ENCODE measurements at regions not wholly inside any gene's neighbourhood (a gene's known extent, or its start where the extent isn't known, plus 50 kb on each side); places are given as distances from the start of the nearest gene placed in this dataset.

- Histone ChIP-seq H3K27ac (no peak overlapping the region), H3K27me3 (no peaks in the 10 kb centered on the region), H3K4me3 (ENCODE audit: low read depth in 1 of 2, low read length in 1 of 2) (no peak overlapping the region), H3K9me3 (no peaks in the 10 kb centered on the region), H3K4me1 (ENCODE audit: control insufficient read depth in 1 of 2, insufficient read depth in 1 of 2, low read depth in 1 of 2, low read length in 1 of 2) (no peaks in the 10 kb centered on the region), H3K36me3 (no peaks in the 10 kb centered on the region)
- no peak for TF ChIP-seq CTCF (IDR thresholded peaks at IDR 0.05)
Measured at GRCh38 chr4:159006202-159006601, 96.7 kb upstream of the RAPGEF2 start.

- no peaks in the 10 kb centered on the region for H3K36me3 ChIP-seq
- no peak for TF ChIP-seq CTCF (IDR thresholded peaks at IDR 0.05)
- no peaks in the 10 kb centered on the region for H3K4me1 ChIP-seq (ENCODE audit: control insufficient read depth in 1 of 2, insufficient read depth in 1 of 2, low read depth in 1 of 2, low read length in 1 of 2)
- H3K27ac ChIP-seq = no peak overlapping the region
- no peak overlapping the region for H3K4me3 ChIP-seq (ENCODE audit: low read depth in 1 of 2, low read length in 1 of 2)
- H3K27me3 ChIP-seq = no peaks in the 10 kb centered on the region
- no peaks in the 10 kb centered on the region for H3K9me3 ChIP-seq
Measured at GRCh38 chr4:159008671-159009070, 94.2 kb upstream of the RAPGEF2 start.

DNA sequence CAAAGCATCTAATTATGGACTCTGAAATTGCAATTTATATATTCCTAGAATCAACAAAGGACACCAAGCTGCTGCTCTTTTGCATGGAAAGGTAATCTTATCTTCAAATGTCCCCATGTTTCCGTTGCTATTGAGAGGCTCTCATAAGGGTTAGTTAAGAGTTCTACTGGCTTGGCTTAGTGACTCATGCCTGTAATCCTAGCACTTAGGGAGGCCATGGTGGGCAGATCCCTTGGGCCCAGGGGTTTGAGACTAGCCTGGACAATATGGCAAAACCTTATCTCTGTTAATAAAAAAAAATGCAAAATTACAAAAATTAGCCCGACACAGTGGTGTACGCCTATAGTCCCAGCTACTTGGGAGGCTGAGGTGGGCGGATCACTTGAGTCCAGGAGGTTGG, 93.4 kb upstream of the RAPGEF2 start:
- Histone ChIP-seq H3K27me3 (no peaks in the 10 kb centered on the region), H3K4me1 (ENCODE audit: control insufficient read depth in 1 of 2, insufficient read depth in 1 of 2, low read depth in 1 of 2, low read length in 1 of 2) (no peaks in the 10 kb centered on the region), H3K4me3 (ENCODE audit: low read depth in 1 of 2, low read length in 1 of 2) (no peak overlapping the region), H3K9me3 (no peaks in the 10 kb centered on the region), H3K36me3 (no peaks in the 10 kb centered on the region), H3K27ac (no peak overlapping the region)
- TF ChIP-seq CTCF (IDR thresholded peaks at IDR 0.05) = no peak

DNA sequence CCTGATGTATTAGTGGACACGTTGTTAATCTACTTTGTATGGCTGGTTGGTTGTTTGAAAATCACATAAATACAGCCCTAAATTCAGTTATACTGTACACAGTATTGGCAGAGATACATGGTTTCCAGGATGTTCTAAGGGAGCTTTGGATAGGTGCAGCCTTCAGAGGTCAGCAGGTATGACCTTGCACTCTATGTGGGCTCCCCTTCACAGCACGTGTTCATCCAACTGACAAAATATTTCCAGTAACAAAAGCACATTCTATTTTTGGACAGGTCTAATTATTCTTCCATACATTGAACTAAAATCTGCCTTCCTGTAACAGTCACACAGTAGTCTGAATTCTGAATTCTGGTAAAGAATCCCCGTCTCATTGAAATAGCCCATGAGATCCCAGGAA, 92.8 kb upstream of the RAPGEF2 start:
- H3K9me3 ChIP-seq = no peaks in the 10 kb centered on the region
- H3K36me3 ChIP-seq = no peaks in the 10 kb centered on the region
- no peak overlapping the region for H3K27ac ChIP-seq
- no peak overlapping the region for H3K4me3 ChIP-seq (ENCODE audit: low read depth in 1 of 2, low read length in 1 of 2)
- H3K27me3 ChIP-seq = no peaks in the 10 kb centered on the region
- H3K4me1 ChIP-seq (ENCODE audit: control insufficient read depth in 1 of 2, insufficient read depth in 1 of 2, low read depth in 1 of 2, low read length in 1 of 2) = no peaks in the 10 kb centered on the region
- TF ChIP-seq CTCF (IDR thresholded peaks at IDR 0.05) = no peak

- H3K9me3 ChIP-seq = no peaks in the 10 kb centered on the region
- H3K4me1 ChIP-seq (ENCODE audit: control insufficient read depth in 1 of 2, insufficient read depth in 1 of 2, low read depth in 1 of 2, low read length in 1 of 2) = no peaks in the 10 kb centered on the region
- no peaks in the 10 kb centered on the region for H3K36me3 ChIP-seq
- TF ChIP-seq CTCF (IDR thresholded peaks at IDR 0.05) = no peak
- no peak overlapping the region for H3K4me3 ChIP-seq (ENCODE audit: low read depth in 1 of 2, low read length in 1 of 2)
- no peak overlapping the region for H3K27ac ChIP-seq
- H3K27me3 ChIP-seq = no peaks in the 10 kb centered on the region
Measured at GRCh38 chr4:159010563-159011260, 92.2 kb upstream of the RAPGEF2 start.

All from neutrophil (primary cell).